ENCODE measurements at regions not wholly inside any gene's neighbourhood (a gene's known extent, or its start where the extent isn't known, plus 50 kb on each side); places are given as distances from the start of the nearest gene placed in this dataset.
"Not testable (repeated sequence)": the region's sequence is repeated elsewhere in the genome, so short reads cannot be mapped to it uniquely, and the experiment has no call there.

DNA sequence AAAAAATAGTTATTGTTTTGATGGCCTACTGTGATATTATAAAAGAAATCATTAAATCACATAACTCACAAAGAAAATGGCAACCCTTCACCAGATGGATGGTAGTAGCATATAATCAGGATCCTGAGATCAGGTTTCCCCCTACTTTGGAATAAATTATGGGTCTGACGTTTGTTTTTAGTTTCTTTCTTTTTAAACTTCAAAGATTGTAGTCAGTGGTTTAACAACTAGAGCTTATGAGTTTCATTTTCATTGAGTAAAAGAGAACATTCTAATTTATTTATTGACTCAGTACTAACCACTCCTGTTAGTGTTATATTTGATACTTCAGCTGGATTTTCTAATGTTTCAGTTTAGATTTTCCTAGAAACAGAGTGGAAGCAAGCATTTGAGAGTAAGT lies 218.0 kb upstream of the PCSK5 start:
- H3K27ac ChIP-seq = no peak overlapping the region
- H3K79me2 ChIP-seq = no peaks in the 10 kb centered on the region
- TF ChIP-seq, protein P1, sequence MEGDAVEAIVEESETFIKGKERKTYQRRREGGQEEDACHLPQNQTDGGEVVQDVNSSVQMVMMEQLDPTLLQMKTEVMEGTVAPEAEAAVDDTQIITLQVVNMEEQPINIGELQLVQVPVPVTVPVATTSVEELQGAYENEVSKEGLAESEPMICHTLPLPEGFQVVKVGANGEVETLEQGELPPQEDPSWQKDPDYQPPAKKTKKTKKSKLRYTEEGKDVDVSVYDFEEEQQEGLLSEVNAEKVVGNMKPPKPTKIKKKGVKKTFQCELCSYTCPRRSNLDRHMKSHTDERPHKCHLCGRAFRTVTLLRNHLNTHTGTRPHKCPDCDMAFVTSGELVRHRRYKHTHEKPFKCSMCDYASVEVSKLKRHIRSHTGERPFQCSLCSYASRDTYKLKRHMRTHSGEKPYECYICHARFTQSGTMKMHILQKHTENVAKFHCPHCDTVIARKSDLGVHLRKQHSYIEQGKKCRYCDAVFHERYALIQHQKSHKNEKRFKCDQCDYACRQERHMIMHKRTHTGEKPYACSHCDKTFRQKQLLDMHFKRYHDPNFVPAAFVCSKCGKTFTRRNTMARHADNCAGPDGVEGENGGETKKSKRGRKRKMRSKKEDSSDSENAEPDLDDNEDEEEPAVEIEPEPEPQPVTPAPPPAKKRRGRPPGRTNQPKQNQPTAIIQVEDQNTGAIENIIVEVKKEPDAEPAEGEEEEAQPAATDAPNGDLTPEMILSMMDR (IDR thresholded peaks at IDR 0.05) = no peak

DNA sequence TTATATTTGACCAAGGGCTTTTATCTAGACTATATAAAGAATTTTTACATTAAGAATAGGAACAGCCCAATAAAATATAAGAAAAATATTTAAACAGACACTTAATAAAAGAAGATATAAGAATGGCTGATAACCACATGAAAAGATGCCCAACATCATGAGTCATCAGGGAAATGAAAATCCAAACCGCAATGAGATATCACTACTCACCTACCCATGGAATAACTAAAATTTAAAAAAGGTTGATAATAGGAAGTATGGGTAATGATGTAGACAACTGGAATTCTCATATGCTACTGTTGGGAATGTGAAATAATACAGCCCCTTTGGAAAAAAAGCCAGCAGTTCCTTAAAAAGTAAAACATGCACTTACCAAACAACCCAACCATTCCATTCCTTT lies 206.9 kb upstream of the PCSK5 start:
- Histone ChIP-seq H3K9ac (no peak overlapping the region), H2AFZ (no peak overlapping the region), H3K27ac (no peak overlapping the region), H3K9me3 (ENCODE audit: control insufficient read depth, low read length) (no peaks in the 10 kb centered on the region), H3K4me1 (no peaks in the 10 kb centered on the region), H3K36me3 (ENCODE audit: control insufficient read depth, insufficient read depth, low read length) (no peaks in the 10 kb centered on the region), H3K79me2 (no peaks in the 10 kb centered on the region), H3K4me2 (ENCODE audit: low read length) (no peak overlapping the region), H3K27me3 (ENCODE audit: control insufficient read depth, insufficient read depth, low read length) (no peaks in the 10 kb centered on the region), H3K4me3 (ENCODE audit: low read depth, low read length) (no peak overlapping the region)
- TF ChIP-seq, protein P1 (IDR thresholded peaks at IDR 0.05) = no peak

More for the DNA sequence above, 218.0 kb upstream of the PCSK5 start:
- no peak overlapping the region for H2AFZ ChIP-seq
- H3K9ac ChIP-seq = no peak overlapping the region
- no peak overlapping the region for H3K4me3 ChIP-seq (ENCODE audit: low read depth, low read length)
- peaks cover 8% of the 10 kb centered on the region for H3K4me1 ChIP-seq
- H3K27me3 ChIP-seq (ENCODE audit: control insufficient read depth, insufficient read depth, low read length) = no peaks in the 10 kb centered on the region
- H3K36me3 ChIP-seq (ENCODE audit: control insufficient read depth, insufficient read depth, low read length) = no peaks in the 10 kb centered on the region
- no peak overlapping the region for H3K4me2 ChIP-seq (ENCODE audit: low read length)
- H3K9me3 ChIP-seq (ENCODE audit: control insufficient read depth, low read length) = no peaks in the 10 kb centered on the region

DNA sequence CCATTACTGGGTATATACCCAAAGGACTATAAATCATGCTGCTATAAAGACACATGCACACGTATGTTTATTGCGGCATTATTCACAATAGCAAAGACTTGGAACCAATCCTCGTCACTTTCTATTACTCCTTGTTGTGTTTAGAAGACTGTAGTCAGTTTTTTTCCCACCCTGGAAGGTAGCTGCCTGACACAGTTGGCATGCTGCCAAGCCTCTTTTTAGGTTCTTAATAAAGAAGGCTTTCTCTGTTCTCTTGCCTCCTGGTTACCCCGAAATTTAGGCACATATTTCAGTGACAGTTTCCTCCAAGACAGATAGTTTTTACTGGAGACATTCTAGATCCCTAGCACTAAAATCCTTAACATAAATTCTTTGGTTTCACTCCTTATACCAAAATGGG lies 205.4 kb upstream of the PCSK5 start:
- H3K9me3 ChIP-seq (ENCODE audit: control insufficient read depth, low read length) = no peaks in the 10 kb centered on the region
- no peak overlapping the region for H3K9ac ChIP-seq
- no peak overlapping the region for H3K4me3 ChIP-seq (ENCODE audit: low read depth, low read length)
- no peaks in the 10 kb centered on the region for H3K79me2 ChIP-seq
- no peaks in the 10 kb centered on the region for H3K27me3 ChIP-seq (ENCODE audit: control insufficient read depth, insufficient read depth, low read length)
- TF ChIP-seq, protein P1 (IDR thresholded peaks at IDR 0.05) = no peak
- no peak overlapping the region for H2AFZ ChIP-seq
- no peaks in the 10 kb centered on the region for H3K4me1 ChIP-seq
- no peak overlapping the region for H3K4me2 ChIP-seq (ENCODE audit: low read length)
- H3K27ac ChIP-seq = no peak overlapping the region
- H3K36me3 ChIP-seq (ENCODE audit: control insufficient read depth, insufficient read depth, low read length) = no peaks in the 10 kb centered on the region

DNA sequence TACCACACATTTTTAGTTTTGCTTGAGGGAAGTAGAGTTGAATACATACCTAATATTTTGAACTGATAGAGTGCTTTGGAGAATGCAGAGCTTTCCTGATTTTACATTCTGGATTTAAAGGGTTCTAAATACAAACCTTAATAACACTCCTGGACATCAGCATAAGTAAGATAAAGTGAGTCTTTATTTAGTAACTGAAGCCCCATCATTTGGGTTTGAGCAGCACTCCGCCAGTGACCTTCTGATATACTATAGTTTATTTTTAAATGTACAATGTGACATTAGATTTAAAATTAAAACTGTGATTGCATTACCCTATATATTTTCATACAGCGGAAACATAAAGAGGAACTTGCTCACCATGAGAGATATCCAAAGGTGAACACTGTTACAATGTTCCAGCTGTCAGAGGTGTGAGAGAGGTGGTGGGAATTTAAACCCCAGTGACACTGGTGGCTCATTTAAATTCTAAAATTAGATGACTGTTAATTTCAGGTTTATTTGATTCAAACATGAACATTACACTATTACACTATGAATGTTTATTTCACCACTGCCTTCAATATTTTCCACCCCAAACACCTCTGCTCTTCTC lies 203.0 kb upstream of the PCSK5 start:
- H3K9ac ChIP-seq = no peak overlapping the region
- no peaks in the 10 kb centered on the region for H3K36me3 ChIP-seq (ENCODE audit: control insufficient read depth, insufficient read depth, low read length)
- TF ChIP-seq, protein P1 (IDR thresholded peaks at IDR 0.05) = no peak
- no peak overlapping the region for H3K27ac ChIP-seq
- no peaks in the 10 kb centered on the region for H3K79me2 ChIP-seq
- no peak overlapping the region for H3K4me3 ChIP-seq (ENCODE audit: low read depth, low read length)
- no peaks in the 10 kb centered on the region for H3K4me1 ChIP-seq
- no peaks in the 10 kb centered on the region for H3K27me3 ChIP-seq (ENCODE audit: control insufficient read depth, insufficient read depth, low read length)
- no peak overlapping the region for H2AFZ ChIP-seq
- no peak overlapping the region for H3K4me2 ChIP-seq (ENCODE audit: low read length)
- no peaks in the 10 kb centered on the region for H3K9me3 ChIP-seq (ENCODE audit: control insufficient read depth, low read length)

DNA sequence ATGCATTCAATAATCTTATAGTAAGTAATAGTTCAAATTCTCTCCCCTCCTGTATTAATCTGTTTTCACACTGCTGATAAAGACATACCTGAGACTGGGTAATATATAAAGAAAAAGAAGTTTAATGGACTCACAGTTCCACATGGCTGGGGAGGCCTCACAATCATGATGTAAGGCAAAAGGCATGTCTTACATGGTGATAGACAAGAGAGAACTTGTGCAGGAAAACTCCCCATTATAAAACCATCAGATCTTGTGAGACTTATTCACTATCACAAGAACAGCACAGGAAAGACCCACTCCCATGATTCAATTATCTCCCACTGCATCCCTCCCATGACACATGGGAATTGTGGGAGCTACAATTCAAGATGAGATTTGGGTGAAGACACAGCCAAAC lies 199.9 kb upstream of the PCSK5 start:
- not testable (repeated sequence) for H3K27me3 ChIP-seq (ENCODE audit: control insufficient read depth, insufficient read depth, low read length); H3K36me3 ChIP-seq (ENCODE audit: control insufficient read depth, insufficient read depth, low read length); H3K4me3 ChIP-seq (ENCODE audit: low read depth, low read length); H3K79me2 ChIP-seq; H3K27ac ChIP-seq; H3K9me3 ChIP-seq (ENCODE audit: control insufficient read depth, low read length); H3K4me2 ChIP-seq (ENCODE audit: low read length); H3K4me1 ChIP-seq; H3K9ac ChIP-seq; H2AFZ ChIP-seq
